ENCODE measurements at regions not wholly inside any gene's neighbourhood (a gene's known extent, or its start where the extent isn't known, plus 50 kb on each side); places are given as distances from the start of the nearest gene placed in this dataset.

- no peak for DNase-seq (ENCODE audit: low read depth in 2 of 2)
Measured at GRCh38 chr11:15807827-15808226, 548.5 kb downstream of the SOX6 start.

GRCh38 chr11:15810082-15810481, 546.3 kb downstream of the SOX6 start:
- no peak for DNase-seq (ENCODE audit: low read depth in 2 of 2)

DNA sequence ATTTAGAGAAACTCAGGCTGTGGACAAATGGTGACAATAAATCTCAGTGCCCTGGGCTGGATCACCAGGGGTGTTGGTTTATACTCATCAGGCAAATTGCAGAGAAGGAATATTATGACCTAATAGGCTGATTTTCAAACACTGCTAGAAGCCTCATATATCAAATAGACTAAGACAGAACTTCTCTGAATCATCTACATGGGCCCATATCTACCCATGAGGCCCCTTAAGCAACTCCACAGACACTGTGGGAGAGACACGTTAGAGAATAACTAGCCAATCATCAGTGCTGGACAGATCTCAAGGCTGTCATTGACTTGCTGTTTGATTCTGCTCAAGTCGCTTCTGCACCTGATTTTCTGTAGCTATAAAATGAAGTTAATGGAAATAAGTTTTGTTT, 545.8 kb downstream of the SOX6 start:
- DNase-seq (ENCODE audit: low read depth in 2 of 2): no peak

- DNase-seq (ENCODE audit: low read depth in 2 of 2): no peak
Measured at GRCh38 chr11:15815246-15816195, 540.8 kb downstream of the SOX6 start.

DNA sequence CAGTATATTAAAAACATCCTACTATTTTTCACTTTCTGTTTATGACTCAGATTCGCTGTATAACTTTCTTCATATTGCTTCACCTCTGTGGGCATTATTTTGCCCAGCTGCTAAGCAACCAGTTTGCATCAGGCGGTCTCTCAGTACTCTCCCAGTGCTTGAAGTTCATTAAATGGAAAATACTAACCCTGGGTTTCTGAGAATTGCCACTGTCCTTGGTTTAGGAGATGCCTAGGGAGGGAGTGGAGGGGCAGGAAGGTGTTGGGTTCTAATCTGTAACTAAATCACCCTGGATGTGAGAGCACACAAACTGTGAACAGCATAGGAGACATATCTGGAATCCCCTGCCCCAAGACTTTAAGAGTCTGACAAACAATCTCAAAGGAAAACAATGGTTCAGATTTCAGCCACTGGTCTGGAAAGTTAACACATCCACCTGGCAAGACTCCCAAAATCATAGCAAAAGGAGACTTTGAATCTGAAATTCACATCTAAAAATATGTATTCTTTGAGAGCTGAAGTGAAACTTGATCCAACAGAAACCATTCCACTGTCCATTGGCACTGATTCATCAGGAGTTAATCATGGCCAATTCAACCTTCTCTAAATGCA, 540.0 kb downstream of the SOX6 start:
- peak; percentile 59 to 60 for DNase-seq (ENCODE audit: low read depth in 2 of 2)

- no peak for DNase-seq (ENCODE audit: low read depth in 2 of 2)
Measured at GRCh38 chr11:15817001-15817400, 539.3 kb downstream of the SOX6 start.

DNA sequence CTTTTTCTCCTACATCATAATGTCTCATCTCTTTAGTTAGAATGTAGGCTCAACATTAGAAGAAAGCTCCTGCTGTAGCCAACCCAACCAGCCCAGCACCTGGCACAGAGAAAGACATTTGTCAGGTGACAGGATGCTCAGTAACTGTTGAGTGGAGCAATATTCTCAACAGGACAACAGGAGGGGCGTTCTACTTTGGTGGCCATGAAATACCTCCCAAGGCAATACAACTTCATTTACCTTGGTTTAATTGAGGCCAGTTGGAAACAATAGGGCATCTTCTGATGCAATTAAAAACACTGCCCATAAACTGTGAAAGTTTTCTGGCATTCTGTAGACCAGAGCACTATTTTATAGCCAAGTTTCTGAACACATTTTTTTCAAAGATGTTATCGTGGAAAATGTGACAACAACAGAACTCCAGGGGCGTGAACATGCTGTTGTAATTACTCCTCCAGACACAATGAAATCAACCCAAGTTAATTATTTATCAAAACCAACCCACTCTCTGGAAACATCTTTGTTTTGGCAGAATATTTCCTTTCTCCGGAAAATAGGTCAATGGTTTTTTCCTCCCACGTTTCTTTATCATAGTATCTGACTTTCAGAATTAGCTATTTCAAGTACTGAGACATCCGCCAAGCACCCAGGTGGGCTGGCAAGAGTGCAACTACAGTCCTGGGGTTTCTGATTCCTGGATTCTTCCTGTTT, 538.1 kb downstream of the SOX6 start:
- no peak for DNase-seq (ENCODE audit: low read depth in 2 of 2)

GRCh38 chr11:15819679-15820286, 536.6 kb downstream of the SOX6 start:
- no peak for DNase-seq (ENCODE audit: low read depth in 2 of 2)

DNA sequence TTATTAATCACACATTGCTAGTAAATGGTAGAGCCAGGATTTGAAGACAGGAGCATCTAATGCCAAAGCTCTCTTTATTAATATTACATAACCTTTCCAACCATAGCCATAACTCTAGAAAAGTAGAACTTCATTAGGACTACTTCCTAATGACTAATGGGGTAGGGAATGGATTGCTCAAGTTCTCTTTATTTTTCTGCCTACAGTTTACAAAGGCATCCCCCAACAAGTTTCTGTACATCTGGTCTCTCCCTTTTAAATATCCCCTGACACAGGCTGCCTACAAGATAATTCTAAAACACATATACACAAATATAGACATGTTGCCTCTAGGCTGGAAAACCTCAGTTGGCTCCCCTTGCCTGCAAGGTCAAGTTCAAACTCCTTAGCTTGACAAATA, 534.9 kb downstream of the SOX6 start:
- no peak for DNase-seq (ENCODE audit: low read depth in 2 of 2)

DNA sequence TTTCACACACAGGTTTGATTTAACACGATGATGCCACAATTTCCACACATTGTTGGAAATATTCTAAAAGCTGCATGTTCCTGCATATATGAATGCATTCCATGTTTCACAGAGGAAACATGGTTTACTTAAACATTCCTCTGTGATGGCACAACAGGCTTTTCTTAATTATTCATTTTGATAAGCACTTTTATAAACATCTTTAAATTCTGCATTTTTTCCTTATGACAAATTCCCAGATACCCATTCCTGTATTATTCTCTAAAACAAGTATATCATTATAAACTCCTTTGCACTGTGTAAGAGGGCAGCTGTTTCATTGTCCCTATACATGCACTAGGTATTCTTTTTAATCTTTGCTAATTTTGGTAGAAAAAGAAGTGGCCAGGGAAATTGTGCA, 532.3 kb downstream of the SOX6 start:
- no peak for DNase-seq (ENCODE audit: low read depth in 2 of 2)

DNA sequence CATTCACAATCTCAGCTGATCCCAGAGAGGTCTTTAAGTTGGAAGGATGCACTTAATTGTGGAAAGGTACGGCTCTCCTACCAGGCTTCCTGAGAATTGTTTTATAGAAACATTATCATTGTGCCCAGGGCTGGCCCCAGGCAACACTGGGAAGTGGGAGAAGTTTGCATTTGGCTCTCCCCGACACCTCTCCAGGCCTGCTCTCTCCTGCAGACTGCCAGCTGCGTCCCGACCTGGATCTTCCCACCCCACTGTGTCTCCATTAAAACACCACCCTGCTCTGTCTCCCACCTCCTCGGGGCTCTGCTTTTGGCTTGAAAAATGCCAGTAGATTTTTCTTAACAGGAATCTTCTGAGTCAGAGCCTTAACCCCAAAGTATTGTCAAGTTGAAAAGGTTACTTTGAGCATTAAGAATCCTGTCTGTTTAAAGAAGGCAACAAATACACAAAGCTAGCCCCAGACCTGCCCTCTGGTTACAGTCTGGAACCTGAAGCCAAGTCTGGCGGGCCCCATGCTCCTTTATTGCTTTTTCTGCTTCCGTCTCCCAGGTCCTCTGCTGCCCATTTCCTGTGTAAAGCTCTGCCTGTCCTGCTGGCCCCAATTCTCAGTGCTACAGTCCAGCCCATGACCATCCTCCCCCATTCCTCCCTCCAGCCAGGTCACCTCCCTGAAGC, 530.2 kb downstream of the SOX6 start:
- no peak for DNase-seq (ENCODE audit: low read depth in 2 of 2)

DNA sequence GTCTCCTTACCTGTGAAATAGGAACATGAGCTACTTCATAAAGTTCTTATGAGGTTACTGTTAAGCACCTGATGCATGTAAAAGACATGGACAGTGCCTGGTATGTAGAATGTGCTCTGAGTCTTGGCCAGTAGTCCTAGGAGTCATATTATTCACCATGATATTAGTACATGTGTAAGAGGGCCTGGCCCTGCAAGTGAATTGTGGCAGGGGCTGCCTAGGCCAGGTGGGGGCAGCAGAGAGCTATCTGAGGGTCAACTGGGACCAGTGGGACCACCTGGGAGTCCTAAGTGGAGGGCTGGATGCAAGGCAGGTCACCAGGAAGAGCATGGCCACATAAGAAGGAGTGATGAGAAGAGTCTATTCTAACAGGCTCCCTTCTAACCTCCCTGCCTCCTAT, 529.5 kb downstream of the SOX6 start:
- DNase-seq (ENCODE audit: low read depth in 2 of 2): no peak

GRCh38 chr11:15828215-15828853, 528.0 kb downstream of the SOX6 start:
- no peak for DNase-seq (ENCODE audit: low read depth in 2 of 2)

GRCh38 chr11:15829312-15829711, 527.0 kb downstream of the SOX6 start:
- DNase-seq (ENCODE audit: low read depth in 2 of 2): no peak

GRCh38 chr11:15830741-15831428, 525.5 kb downstream of the SOX6 start:
- no peak for DNase-seq (ENCODE audit: low read depth in 2 of 2)

DNA sequence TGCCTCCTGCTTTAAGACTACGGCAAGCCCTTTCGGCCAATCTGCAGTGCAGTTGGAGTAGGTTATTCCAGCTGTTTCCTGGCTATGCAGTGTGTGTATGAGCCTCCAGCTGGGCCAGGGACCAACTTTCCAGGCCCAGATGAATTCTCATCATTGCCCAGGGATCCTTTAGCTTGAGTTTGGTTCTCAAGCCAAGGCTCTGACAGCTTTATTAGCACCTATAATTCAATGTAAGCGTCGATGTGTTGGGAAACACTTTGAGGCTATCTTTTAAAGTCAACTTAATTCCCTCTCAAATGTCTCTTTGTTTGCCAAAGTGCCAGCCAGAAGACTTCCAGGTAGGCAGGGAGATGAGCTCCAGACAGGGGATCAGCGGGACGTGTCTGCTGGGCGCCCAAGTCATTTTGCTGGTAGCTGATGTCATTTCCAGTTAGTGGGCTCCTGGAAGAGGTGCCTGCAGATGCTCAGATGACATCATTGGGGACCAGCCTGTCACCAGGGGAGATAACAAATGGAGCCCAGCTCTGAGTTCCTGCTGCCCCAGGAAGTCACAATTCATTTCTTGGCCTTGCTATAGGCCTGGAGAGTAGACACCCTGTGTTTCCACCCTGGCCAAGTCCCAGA, 520.4 kb downstream of the SOX6 start:
- no peak for DNase-seq (ENCODE audit: low read depth in 2 of 2)

- no peak for DNase-seq (ENCODE audit: low read depth in 2 of 2)
Measured at GRCh38 chr11:15836795-15837194, 519.6 kb downstream of the SOX6 start.

- DNase-seq (ENCODE audit: low read depth in 2 of 2): no peak
Measured at GRCh38 chr11:15837901-15838489, 518.4 kb downstream of the SOX6 start.

DNA sequence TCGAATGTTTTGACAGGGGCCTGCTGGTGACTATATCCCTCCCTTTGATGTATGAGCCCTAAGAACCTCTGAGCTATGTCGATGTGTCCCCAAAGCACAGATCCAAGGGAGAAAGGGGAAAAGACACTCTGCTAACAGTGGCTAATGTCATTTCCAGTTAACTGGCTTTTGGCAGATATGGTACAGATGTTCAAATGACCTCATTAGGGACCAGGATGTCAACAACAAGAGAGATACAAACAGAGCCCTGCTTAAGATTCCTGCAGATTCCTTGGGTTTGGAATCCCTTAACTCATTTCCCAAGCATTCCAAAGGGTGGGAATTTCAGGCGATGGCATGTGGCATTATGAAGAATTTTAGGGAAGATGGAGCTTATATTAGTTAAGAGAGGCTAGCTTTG, 517.3 kb downstream of the SOX6 start:
- no peak for DNase-seq (ENCODE audit: low read depth in 2 of 2)

DNA sequence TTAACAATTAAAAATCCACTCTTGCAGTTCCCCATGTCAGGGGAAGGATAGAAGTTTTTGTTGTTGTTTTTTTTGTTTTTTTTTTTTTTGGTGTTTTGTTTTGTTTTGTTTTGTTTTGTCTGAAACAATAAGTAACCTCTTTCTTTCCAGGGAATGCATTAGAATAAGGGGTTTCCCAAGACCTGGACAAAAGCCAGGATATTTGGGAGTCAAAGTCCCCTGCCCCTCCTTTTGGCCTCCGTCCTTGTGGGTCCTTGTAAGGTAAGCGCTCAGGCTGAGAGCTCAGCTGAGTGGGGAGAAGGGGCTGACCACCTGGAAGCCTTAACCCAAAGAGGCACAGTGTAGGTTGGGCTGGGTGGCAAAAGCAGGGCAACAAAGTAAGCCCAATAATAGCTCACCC, 515.4 kb downstream of the SOX6 start:
- no peak for DNase-seq (ENCODE audit: low read depth in 2 of 2)

Measured in fibroblast of skin of left quadriceps (primary cell).